SK-N-SH (cell line): ENCODE measurements at regions not wholly inside any gene's neighbourhood (a gene's known extent, or its start where the extent isn't known, plus 50 kb on each side); places are given as distances from the start of the nearest gene placed in this dataset.

ENCODE experiments used
- MAX ChIP-seq: IDR thresholded peaks from 2 replicates; pipeline ENCODE4 v1.4.0; 2012; ENCODE audit warnings: low read depth
- NFIC ChIP-seq: IDR thresholded peaks from 2 replicates; pipeline ENCODE4 v1.4.0; 2012; ENCODE audit warnings: borderline replicate concordance
- RXRA ChIP-seq: IDR thresholded peaks from 2 replicates; pipeline ENCODE4 v1.4.0; 2012; ENCODE audit warnings: low read depth, mild to moderate bottlenecking, borderline replicate concordance
- SMC3 ChIP-seq: IDR thresholded peaks from 2 replicates; pipeline ENCODE4 v1.6.1; 2012; ENCODE audit warnings: low read depth, low read length, improper control_type of control experiment
- TCF12 ChIP-seq: IDR thresholded peaks from 2 replicates; pipeline ENCODE4 v1.4.0; 2012
- ZBTB33 ChIP-seq: IDR thresholded peaks from 2 replicates; pipeline ENCODE4 v1.4.0; 2012; ENCODE audit warnings: low read depth, borderline replicate concordance
- TF ChIP-seq, protein P1 (sequence below): fragments of 200-600 bp; sonication (generic); IDR thresholded peaks from 2 replicates; pipeline ENCODE4 v1.6.1; 2017; ENCODE audit warnings: antibody characterized with exemption, mild to moderate bottlenecking, moderate library complexity

DNA sequence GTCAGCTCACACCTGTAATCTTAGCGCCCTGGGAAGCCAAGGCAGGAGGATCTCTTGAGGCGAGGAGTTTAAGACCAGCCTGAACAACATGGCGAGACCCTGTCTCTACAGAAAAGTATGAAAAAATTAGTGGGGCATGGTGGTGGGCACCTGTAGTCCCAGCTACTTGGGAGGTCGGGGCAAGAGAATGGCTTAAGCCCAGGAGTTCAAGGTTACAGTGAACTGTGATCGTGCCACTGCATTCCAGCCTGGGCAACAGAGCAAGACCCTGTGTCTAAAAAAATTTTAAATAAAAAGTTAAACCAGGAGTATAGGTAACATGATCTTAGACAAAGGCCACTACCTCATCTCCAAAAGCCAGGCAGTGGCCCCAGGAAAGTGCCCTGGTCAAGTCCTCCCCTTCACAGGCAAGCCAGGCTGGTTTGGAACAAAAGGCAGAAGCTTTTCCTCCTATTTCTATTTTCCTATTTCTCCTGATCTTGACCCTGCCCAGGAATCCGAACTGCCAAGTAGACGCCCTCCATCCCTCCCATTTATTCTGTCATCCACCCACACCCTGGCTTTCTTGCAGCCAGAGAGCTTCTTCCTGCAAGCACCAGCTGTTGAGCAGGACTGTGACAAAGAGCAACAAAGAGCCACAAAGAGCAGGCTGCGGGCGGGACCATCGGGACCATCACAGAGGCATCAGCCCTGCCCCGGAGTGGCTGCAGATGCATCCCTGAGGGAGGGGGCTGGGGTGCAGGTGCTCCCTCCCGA is 149.9 kb upstream of the AFDN start:
- TF ChIP-seq, protein P1, sequence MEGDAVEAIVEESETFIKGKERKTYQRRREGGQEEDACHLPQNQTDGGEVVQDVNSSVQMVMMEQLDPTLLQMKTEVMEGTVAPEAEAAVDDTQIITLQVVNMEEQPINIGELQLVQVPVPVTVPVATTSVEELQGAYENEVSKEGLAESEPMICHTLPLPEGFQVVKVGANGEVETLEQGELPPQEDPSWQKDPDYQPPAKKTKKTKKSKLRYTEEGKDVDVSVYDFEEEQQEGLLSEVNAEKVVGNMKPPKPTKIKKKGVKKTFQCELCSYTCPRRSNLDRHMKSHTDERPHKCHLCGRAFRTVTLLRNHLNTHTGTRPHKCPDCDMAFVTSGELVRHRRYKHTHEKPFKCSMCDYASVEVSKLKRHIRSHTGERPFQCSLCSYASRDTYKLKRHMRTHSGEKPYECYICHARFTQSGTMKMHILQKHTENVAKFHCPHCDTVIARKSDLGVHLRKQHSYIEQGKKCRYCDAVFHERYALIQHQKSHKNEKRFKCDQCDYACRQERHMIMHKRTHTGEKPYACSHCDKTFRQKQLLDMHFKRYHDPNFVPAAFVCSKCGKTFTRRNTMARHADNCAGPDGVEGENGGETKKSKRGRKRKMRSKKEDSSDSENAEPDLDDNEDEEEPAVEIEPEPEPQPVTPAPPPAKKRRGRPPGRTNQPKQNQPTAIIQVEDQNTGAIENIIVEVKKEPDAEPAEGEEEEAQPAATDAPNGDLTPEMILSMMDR = no peak
- no peak for TF ChIP-seq RXRA
- TF ChIP-seq ZBTB33 = no peak
- no peak for TF ChIP-seq SMC3
- TF ChIP-seq NFIC = no peak
- no peak for TF ChIP-seq MAX
- TF ChIP-seq TCF12 = no peak
